GM12878 (cell line): ENCODE measurements at regions not wholly inside any gene's neighbourhood (a gene's known extent, or its start where the extent isn't known, plus 50 kb on each side); places are given as distances from the start of the nearest gene placed in this dataset.
A peak's percentile ranks its signal among the peaks of the same experiment; 100 is the strongest.

ENCODE experiments used
- ATAC-seq: fragments of 200-7000 bp; cut with Tn5 transposase; 3 replicates; pipeline ENCODE4 v1.9.1; 2020; ENCODE audit warnings: mild to moderate bottlenecking, moderate library complexity
- BruUV-seq: library from RNA; stranded (reverse); fragments of 400-500 nt; replicated peaks from 2 replicates; lab custom pipeline; 2021; lab: Mats Ljungman, UMichigan
- CTCF ChIA-PET: fragments of 300-600 bp; sonication (Branson Sonifier 250); formaldehyde crosslinking; extraction: SDS; loops from one replicate; lab custom pipeline; 2021; ENCODE audit warnings: inconsistent platforms; lab: Yijun Ruan, JAX
- POLR2A ChIA-PET: fragments of 350-600 bp; formaldehyde crosslinking; extraction: SDS; loops from one replicate; lab custom pipeline; 2021; ENCODE audit warnings: inconsistent platforms; lab: Charles Lee
- RAD21 ChIA-PET: fragments of 300-600 bp; sonication (Branson Sonifier 250); formaldehyde crosslinking; loops from one replicate; lab custom pipeline; 2023; ENCODE audit warnings: antibody characterized with exemption; ENCODE audit not compliant: unreplicated experiment; lab: Charles Lee
- SMC1A ChIA-PET: fragments of 300-600 bp; sonication (Branson Sonifier 250); formaldehyde crosslinking; loops from one replicate; lab custom pipeline; 2023; ENCODE audit not compliant: unreplicated experiment, uncharacterized antibody; lab: Charles Lee
- DNase-seq: peaks from one replicate; pipeline ENCODE4 v3.0.0-alpha.2; 2011; ENCODE audit warnings: low read depth, low spot score
- FAIRE-seq: peaks from 3 replicates; lab custom pipeline; 2011; peaks lifted over from hg19 to GRCh38; lab: Jason Lieb, UNC
- H2AFZ ChIP-seq: 2 replicates; pipeline ENCODE4 v1.6.0; 2011; ENCODE audit warnings: low read depth, low read length, control low read depth; ENCODE audit not compliant: control insufficient read depth
- H3K27ac ChIP-seq: 2 replicates; pipeline ENCODE4 v1.5.1; 2011; ENCODE audit warnings: control low read depth; ENCODE audit not compliant: control insufficient read depth, insufficient read depth
- H3K27me3 ChIP-seq, 2 experiments: replicated peaks in 1 of 2; 2 replicates each; pipeline versions ENCODE4 v1.6.0 to v1.6.1; 2011; ENCODE audit warnings: low read length in 1 of 2; ENCODE audit not compliant: control insufficient read depth in 2 of 2, insufficient read depth in 2 of 2
- H3K36me3 ChIP-seq, 2 experiments: 2 replicates each; pipeline ENCODE4 v1.5.1; 2011; ENCODE audit warnings: low read length in 1 of 2; ENCODE audit not compliant: control insufficient read depth in 2 of 2, insufficient read depth in 2 of 2
- H3K4me1 ChIP-seq: 2 replicates; pipeline ENCODE4 v1.6.1; 2011; ENCODE audit warnings: mild to moderate bottlenecking, low read length, moderate library complexity, mixed read lengths; ENCODE audit not compliant: control insufficient read depth, insufficient read depth
- H3K4me2 ChIP-seq: 2 replicates; pipeline ENCODE4 v1.6.0; 2011; ENCODE audit warnings: control low read depth; ENCODE audit not compliant: control insufficient read depth, insufficient read depth
- H3K4me3 ChIP-seq: fragments of 200-600 bp; sonication (generic); 2 replicates; pipeline ENCODE4 v1.5.1; 2016
- H3K79me2 ChIP-seq: 2 replicates; pipeline ENCODE4 v1.6.0; 2011; ENCODE audit warnings: low read length; ENCODE audit not compliant: control insufficient read depth, insufficient read depth
- H3K9ac ChIP-seq: 2 replicates; pipeline ENCODE4 v1.8.0; 2011; ENCODE audit warnings: low read length, control low read depth, mixed read lengths; ENCODE audit not compliant: control insufficient read depth, insufficient read depth
- H3K9me3 ChIP-seq: replicated peaks from 3 replicates; pipeline ENCODE4 v1.5.1; 2011; ENCODE audit warnings: mild to moderate bottlenecking, low read length; ENCODE audit not compliant: control insufficient read depth, insufficient read depth
- H4K20me1 ChIP-seq: 2 replicates; pipeline ENCODE4 v1.6.0; 2011; ENCODE audit not compliant: control insufficient read depth, insufficient read depth
- CREM ChIP-seq: IDR thresholded peaks from 2 replicates; pipeline ENCODE4 v1.6.1; 2014; ENCODE audit warnings: antibody characterized with exemption, low read depth
- HDGF ChIP-seq: fragments of 450-650 bp; IDR thresholded peaks from 2 replicates; pipeline ENCODE4 v1.6.1; 2016; ENCODE audit warnings: antibody characterized with exemption
- IKZF2 ChIP-seq, 2 experiments: fragments of 450-650 bp; IDR thresholded peaks; 2 replicates each; pipeline ENCODE4 v1.6.1; 2017; ENCODE audit warnings: mild to moderate bottlenecking in 2 of 2, moderate library complexity in 2 of 2
- KDM1A ChIP-seq: fragments of 200-600 bp; sonication (generic); IDR thresholded peaks from 2 replicates; pipeline ENCODE4 v1.6.1; 2016; ENCODE audit warnings: borderline replicate concordance
- LARP7 ChIP-seq: fragments of 450-650 bp; IDR thresholded peaks from 2 replicates; pipeline ENCODE4 v1.6.1; 2017; ENCODE audit warnings: mild to moderate bottlenecking
- MEF2A ChIP-seq: IDR thresholded peaks from 2 replicates; pipeline ENCODE4 v1.6.1; 2011; ENCODE audit warnings: low read depth, mild to moderate bottlenecking, low read length, moderate library complexity; ENCODE audit not compliant: insufficient read depth
- MEF2B ChIP-seq: fragments of 450-650 bp; IDR thresholded peaks from 2 replicates; pipeline ENCODE4 v1.6.1; 2018; ENCODE audit warnings: mild to moderate bottlenecking, moderate library complexity; ENCODE audit not compliant: partially characterized antibody, poor library complexity, severe bottlenecking
- MTA3 ChIP-seq: IDR thresholded peaks from 2 replicates; pipeline ENCODE4 v1.6.1; 2012; ENCODE audit warnings: low read length, inconsistent platforms, borderline replicate concordance
- MYC ChIP-seq: IDR thresholded peaks from 2 replicates; pipeline ENCODE4 v1.6.1; 2011; ENCODE audit warnings: mild to moderate bottlenecking, low read length, moderate library complexity, inconsistent platforms; ENCODE audit not compliant: insufficient read depth, insufficient replicate concordance, insufficient read length, severe bottlenecking
- PAX5 ChIP-seq: IDR thresholded peaks from 2 replicates; pipeline ENCODE4 v1.6.1; 2011; ENCODE audit warnings: low read depth, low read length, borderline replicate concordance
- PAX8 ChIP-seq: fragments of 450-650 bp; IDR thresholded peaks from 2 replicates; pipeline ENCODE4 v1.6.1; 2017; ENCODE audit warnings: mild to moderate bottlenecking, moderate library complexity
- RAD51 ChIP-seq: fragments of 450-650 bp; IDR thresholded peaks from 2 replicates; pipeline ENCODE4 v1.6.1; 2016; ENCODE audit warnings: moderate library complexity, mild to moderate bottlenecking, inconsistent platforms
- STAT3 ChIP-seq: IDR thresholded peaks from 2 replicates; pipeline ENCODE4 v1.6.1; 2011; ENCODE audit warnings: low read depth, low read length, improper control_type of control experiment
- ZBED1 ChIP-seq: IDR thresholded peaks from 2 replicates; pipeline ENCODE4 v1.6.1; 2016; ENCODE audit warnings: borderline replicate concordance
- in situ Hi-C: fragments of 300-500 bp; cut with MboI; formaldehyde crosslinking; loops from 9 replicates; pipeline ENCODE4 v1.14.3; 2018; ENCODE audit warnings: mixed read lengths
- intact Hi-C: fragments of 100-400 bp; cut with micrococcal nuclease; formaldehyde crosslinking; loops from one replicate; pipeline ENCODE4 v1.14.2; 2022; ENCODE audit not compliant: unreplicated experiment
- TF ChIP-seq, protein P1 (sequence below): IDR thresholded peaks from 2 replicates; pipeline ENCODE4 v1.6.1; 2011; ENCODE audit warnings: borderline replicate concordance, low read depth, mild to moderate bottlenecking, moderate library complexity, low read length; ENCODE audit not compliant: insufficient read depth, poor library complexity, severe bottlenecking
- TF ChIP-seq, protein P2 (sequence below): IDR thresholded peaks from 2 replicates; pipeline ENCODE4 v1.6.1; 2011; ENCODE audit warnings: low read depth, low read length, improper control_type of control experiment, borderline replicate concordance
- TF ChIP-seq, protein P3 (sequence below): IDR thresholded peaks from 2 replicates; pipeline ENCODE4 v1.6.1; 2012; ENCODE audit warnings: low read length, inconsistent platforms

DNA sequence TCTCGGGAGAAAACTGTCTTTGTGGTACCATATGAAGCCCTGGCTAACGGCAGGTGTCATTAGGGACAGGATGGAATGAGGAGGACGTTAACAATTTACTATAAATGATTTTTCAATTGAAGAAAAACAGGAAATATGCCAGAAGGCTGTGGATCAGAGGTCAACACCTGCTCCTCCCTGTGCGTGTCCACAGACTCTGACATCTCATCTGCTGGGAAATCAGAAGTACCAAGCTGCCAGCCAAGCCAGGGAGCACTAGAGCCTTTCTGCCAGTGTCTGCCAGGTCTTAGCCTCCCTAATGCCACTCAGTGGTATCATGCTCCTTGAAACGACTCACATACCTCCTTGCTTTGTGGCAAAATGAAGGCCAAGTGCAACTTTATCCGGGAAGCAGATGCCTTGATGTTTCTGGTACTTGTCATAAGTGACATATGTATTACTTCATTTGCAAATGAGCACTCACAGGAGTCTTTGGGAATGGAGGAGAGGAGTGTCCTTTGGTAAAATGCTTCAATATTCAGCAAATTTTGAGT, 541.1 kb downstream of the SATB2 start (continued):
- no peak for TF ChIP-seq MYC
- TF ChIP-seq, protein P1, sequence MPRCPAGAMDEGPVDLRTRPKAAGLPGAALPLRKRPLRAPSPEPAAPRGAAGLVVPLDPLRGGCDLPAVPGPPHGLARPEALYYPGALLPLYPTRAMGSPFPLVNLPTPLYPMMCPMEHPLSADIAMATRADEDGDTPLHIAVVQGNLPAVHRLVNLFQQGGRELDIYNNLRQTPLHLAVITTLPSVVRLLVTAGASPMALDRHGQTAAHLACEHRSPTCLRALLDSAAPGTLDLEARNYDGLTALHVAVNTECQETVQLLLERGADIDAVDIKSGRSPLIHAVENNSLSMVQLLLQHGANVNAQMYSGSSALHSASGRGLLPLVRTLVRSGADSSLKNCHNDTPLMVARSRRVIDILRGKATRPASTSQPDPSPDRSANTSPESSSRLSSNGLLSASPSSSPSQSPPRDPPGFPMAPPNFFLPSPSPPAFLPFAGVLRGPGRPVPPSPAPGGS: no peak
- TF ChIP-seq, all 136 proteins: peak for 0

DNA sequence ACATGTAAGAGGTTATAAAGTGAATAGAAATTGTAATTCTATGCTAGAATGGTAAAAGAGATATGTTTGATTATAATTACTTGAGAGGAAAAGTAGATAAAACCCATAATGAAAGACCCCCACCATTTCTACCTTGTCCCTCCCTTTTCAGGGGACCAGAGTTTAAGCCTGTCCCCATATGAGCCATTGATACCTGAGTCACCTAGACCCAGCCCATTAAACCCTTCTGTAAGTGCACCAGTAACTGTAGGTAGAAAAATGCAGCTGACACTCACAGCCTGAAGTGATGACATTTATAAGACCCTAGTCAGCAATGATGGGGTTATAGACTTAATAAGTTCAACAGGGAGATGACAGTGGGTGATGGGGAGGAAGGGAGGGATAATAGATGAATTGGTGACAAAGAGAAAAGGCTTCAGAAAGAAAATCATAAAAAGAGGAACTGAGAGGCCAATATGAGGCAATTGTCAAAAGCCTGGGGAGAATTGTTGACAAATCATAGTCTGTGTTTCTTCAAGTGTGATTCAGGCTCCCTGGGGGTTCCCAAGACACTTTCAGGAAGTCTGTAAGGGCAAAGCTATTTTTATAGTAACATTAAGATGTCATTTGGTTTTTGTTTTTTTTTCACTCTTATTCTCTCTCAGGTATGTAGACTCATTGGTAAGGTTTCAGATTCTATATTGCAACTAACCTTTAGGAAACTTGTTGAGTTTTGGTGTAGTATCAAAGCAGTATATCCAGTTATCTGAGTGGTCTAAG, 544.2 kb downstream of the SATB2 start:
- DNase-seq (peak; percentile 89), ATAC-seq (peak; percentile 96), FAIRE-seq (peak; percentile 52)
- Histone ChIP-seq H3K4me1 (peaks cover 9% of the 10 kb centered on the region), H3K9ac (no peak overlapping the region), H3K27ac (peak overlapping the region; percentile 58), H3K4me2 (peak overlapping the region; percentile 77), H3K9me3 (peaks cover 3% of the 10 kb centered on the region; the same call in 1 of the 3 replicates), H3K79me2 (no peaks in the 10 kb centered on the region), H3K27me3 (no peaks in the 10 kb centered on the region), H4K20me1 (no peaks in the 10 kb centered on the region), H3K36me3 (no peaks in the 10 kb centered on the region), H3K4me3 (no peak overlapping the region), H2AFZ (no peak overlapping the region)
- POLR2A ChIA-PET: interaction anchor here (0.9 to 1.2 kb wide), 2 partner anchors 24 to 138 kb away, joined by 3 read pairs; no protein-coding TSS in a partner anchor
- RAD21 ChIA-PET: interaction anchor here (0.7 to 1.8 kb wide), 19 partner anchors 8 to 572 kb away, joined by 3 to 14 read pairs (median 4); no protein-coding TSS in a partner anchor
- no TSS peak for BruUV-seq
- in situ Hi-C loops (no loop called here), intact Hi-C loops (loop anchor here (1.0 to 5.0 kb wide), 5 partner anchors 23 to 544 kb away; partner anchors contain the start of gene SATB2)
- CTCF ChIA-PET: interaction anchor here (1.0 to 1.3 kb wide), 4 partner anchors 14 to 256 kb away, joined by 3 to 4 read pairs (median 4); no protein-coding TSS in a partner anchor
- SMC1A ChIA-PET: interaction anchor here (0.8 to 4.2 kb wide), 17 partner anchors 8 to 344 kb away, joined by 3 to 22 read pairs (median 4); no protein-coding TSS in a partner anchor
- peak; percentile 97 to 98 for TF ChIP-seq IKZF2 (IDR thresholded peaks at IDR 0.05)
- peak; percentile 75; the same call in 1 of the 2 replicates for TF ChIP-seq PAX5
- peak; percentile 78 for TF ChIP-seq CREM
- TF ChIP-seq STAT3: peak; percentile 81; the same call in 1 of the 2 replicates
- no peak for TF ChIP-seq PAX8
- peak; percentile 63; the same call in 1 of the 2 replicates for TF ChIP-seq ZBED1
- TF ChIP-seq MEF2A: peak; percentile 94
- TF ChIP-seq, protein P2, sequence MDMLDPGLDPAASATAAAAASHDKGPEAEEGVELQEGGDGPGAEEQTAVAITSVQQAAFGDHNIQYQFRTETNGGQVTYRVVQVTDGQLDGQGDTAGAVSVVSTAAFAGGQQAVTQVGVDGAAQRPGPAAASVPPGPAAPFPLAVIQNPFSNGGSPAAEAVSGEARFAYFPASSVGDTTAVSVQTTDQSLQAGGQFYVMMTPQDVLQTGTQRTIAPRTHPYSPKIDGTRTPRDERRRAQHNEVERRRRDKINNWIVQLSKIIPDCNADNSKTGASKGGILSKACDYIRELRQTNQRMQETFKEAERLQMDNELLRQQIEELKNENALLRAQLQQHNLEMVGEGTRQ: no peak
- TF ChIP-seq, protein P3, sequence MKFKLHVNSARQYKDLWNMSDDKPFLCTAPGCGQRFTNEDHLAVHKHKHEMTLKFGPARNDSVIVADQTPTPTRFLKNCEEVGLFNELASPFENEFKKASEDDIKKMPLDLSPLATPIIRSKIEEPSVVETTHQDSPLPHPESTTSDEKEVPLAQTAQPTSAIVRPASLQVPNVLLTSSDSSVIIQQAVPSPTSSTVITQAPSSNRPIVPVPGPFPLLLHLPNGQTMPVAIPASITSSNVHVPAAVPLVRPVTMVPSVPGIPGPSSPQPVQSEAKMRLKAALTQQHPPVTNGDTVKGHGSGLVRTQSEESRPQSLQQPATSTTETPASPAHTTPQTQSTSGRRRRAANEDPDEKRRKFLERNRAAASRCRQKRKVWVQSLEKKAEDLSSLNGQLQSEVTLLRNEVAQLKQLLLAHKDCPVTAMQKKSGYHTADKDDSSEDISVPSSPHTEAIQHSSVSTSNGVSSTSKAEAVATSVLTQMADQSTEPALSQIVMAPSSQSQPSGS: peak; percentile 98
- TF ChIP-seq HDGF: peak; percentile 35; the same call in 1 of the 2 replicates
- peak; percentile 89; the same call in 1 of the 2 replicates for TF ChIP-seq MTA3
- TF ChIP-seq KDM1A: no peak
- no peak for TF ChIP-seq LARP7
- TF ChIP-seq MEF2B: peak; percentile 98
- TF ChIP-seq RAD51: peak; percentile 42; the same call in 1 of the 2 replicates
